DOHH2 (cell line): ENCODE measurements at regions not wholly inside any gene's neighbourhood (a gene's known extent, or its start where the extent isn't known, plus 50 kb on each side); places are given as distances from the start of the nearest gene placed in this dataset.

Experiments used
- H3F3A ChIP-seq: fragments of 200-600 bp; sonication (generic), shearing (Covaris generic); 2 replicates; pipeline ENCODE4 v1.6.0; 2016; ENCODE audit warnings: antibody characterized with exemption, mild to moderate bottlenecking; ENCODE audit not compliant: control insufficient read depth, insufficient read depth
- H3K27ac ChIP-seq: fragments of 200-600 bp; sonication (generic); 2 replicates; pipeline ENCODE4 v1.5.1; 2014; ENCODE audit warnings: low read depth, mild to moderate bottlenecking, low read length, moderate library complexity
- H3K27me3 ChIP-seq: fragments of 200-600 bp; sonication (generic); 2 replicates; pipeline ENCODE4 v1.6.1; 2014; ENCODE audit warnings: mild to moderate bottlenecking, low read length, mixed read lengths; ENCODE audit not compliant: control insufficient read depth
- H3K36me3 ChIP-seq: fragments of 200-600 bp; sonication (generic); 2 replicates; pipeline ENCODE4 v1.6.1; 2014; ENCODE audit warnings: mild to moderate bottlenecking, low read length, moderate library complexity, mixed read lengths; ENCODE audit not compliant: control insufficient read depth
- H3K4me1 ChIP-seq: fragments of 200-600 bp; sonication (generic); 2 replicates; pipeline ENCODE4 v1.6.1; 2014; ENCODE audit warnings: mild to moderate bottlenecking, low read length, mixed read lengths; ENCODE audit not compliant: control insufficient read depth
- H3K4me2 ChIP-seq: fragments of 200-600 bp; sonication (generic); 2 replicates; pipeline ENCODE4 v1.6.0; 2014; ENCODE audit warnings: mild to moderate bottlenecking, low read length, moderate library complexity
- H3K4me3 ChIP-seq: fragments of 200-600 bp; sonication (generic); 2 replicates; pipeline ENCODE4 v1.5.1; 2014; ENCODE audit warnings: mild to moderate bottlenecking, low read length, mixed read lengths
- H3K79me2 ChIP-seq: fragments of 200-600 bp; sonication (generic); 2 replicates; pipeline ENCODE4 v1.6.1; 2014; ENCODE audit warnings: mild to moderate bottlenecking, low read length, mixed read lengths; ENCODE audit not compliant: control insufficient read depth
- H3K9me2 ChIP-seq: fragments of 200-600 bp; sonication (generic); replicated peaks from 2 replicates; pipeline ENCODE4 v1.6.1; 2014; ENCODE audit warnings: mild to moderate bottlenecking, low read length, mixed read lengths; ENCODE audit not compliant: control insufficient read depth
- H3K9me3 ChIP-seq: fragments of 200-600 bp; sonication (generic); 2 replicates; pipeline ENCODE4 v1.6.1; 2014; ENCODE audit warnings: antibody characterized with exemption, low read length, mixed read lengths; ENCODE audit not compliant: control insufficient read depth, insufficient read depth
- H4K20me1 ChIP-seq: fragments of 200-600 bp; sonication (generic); 2 replicates; pipeline ENCODE4 v1.6.0; 2014; ENCODE audit warnings: low read depth, mild to moderate bottlenecking, antibody characterized with exemption, low read length, moderate library complexity; ENCODE audit not compliant: control insufficient read depth, insufficient read depth
- EZH2phosphoT487 ChIP-seq: fragments of 200-600 bp; sonication (generic); IDR thresholded peaks from 2 replicates; pipeline ENCODE4 v1.6.1; 2017; ENCODE audit warnings: borderline replicate concordance, mild to moderate bottlenecking, antibody characterized with exemption, low read length, moderate library complexity, mixed read lengths
- TF ChIP-seq, protein P1 (sequence below): fragments of 200-600 bp; sonication (generic); IDR thresholded peaks from one replicate; pipeline ENCODE4 v1.5.1; 2014; ENCODE audit warnings: antibody characterized with exemption, mild to moderate bottlenecking, low read depth, low read length; ENCODE audit not compliant: poor library complexity, severe bottlenecking

DNA sequence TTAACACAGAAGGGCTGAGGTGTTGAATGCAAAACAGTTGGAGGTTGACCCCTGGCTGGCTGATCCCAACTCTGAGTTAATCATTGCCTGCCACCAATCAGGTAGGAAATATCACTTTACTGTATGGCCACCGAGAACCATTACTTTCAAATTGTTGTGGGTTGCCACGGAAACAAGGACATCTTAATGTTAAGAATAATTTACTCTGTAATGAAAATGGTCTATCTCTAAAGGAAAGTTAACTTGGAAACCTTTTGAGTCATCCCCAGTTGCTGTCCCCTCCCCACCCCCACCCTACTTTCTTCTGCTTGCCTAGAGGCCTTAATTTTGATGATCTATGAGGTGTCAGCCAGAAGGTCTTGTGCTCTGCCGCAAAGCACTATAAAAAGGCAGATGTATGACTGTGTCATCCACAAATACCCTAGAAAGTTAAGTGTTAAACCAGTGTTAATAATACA, 78.7 kb upstream of the SNRK start:
- H3K36me3 ChIP-seq: no peaks in the 10 kb centered on the region
- H3F3A ChIP-seq: no peaks in the 10 kb centered on the region
- no peaks in the 10 kb centered on the region for H3K27me3 ChIP-seq
- H3K79me2 ChIP-seq: no peaks in the 10 kb centered on the region
- no peaks in the 10 kb centered on the region for H3K4me1 ChIP-seq
- no peaks in the 10 kb centered on the region for H3K9me3 ChIP-seq
- no peak overlapping the region for H3K27ac ChIP-seq
- H3K4me3 ChIP-seq: no peak overlapping the region
- H4K20me1 ChIP-seq: no peaks in the 10 kb centered on the region
- TF ChIP-seq, protein P1, sequence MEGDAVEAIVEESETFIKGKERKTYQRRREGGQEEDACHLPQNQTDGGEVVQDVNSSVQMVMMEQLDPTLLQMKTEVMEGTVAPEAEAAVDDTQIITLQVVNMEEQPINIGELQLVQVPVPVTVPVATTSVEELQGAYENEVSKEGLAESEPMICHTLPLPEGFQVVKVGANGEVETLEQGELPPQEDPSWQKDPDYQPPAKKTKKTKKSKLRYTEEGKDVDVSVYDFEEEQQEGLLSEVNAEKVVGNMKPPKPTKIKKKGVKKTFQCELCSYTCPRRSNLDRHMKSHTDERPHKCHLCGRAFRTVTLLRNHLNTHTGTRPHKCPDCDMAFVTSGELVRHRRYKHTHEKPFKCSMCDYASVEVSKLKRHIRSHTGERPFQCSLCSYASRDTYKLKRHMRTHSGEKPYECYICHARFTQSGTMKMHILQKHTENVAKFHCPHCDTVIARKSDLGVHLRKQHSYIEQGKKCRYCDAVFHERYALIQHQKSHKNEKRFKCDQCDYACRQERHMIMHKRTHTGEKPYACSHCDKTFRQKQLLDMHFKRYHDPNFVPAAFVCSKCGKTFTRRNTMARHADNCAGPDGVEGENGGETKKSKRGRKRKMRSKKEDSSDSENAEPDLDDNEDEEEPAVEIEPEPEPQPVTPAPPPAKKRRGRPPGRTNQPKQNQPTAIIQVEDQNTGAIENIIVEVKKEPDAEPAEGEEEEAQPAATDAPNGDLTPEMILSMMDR: no peak
- TF ChIP-seq EZH2phosphoT487: no peak
- no peaks in the 10 kb centered on the region for H3K9me2 ChIP-seq
- H3K4me2 ChIP-seq: no peak overlapping the region

DNA sequence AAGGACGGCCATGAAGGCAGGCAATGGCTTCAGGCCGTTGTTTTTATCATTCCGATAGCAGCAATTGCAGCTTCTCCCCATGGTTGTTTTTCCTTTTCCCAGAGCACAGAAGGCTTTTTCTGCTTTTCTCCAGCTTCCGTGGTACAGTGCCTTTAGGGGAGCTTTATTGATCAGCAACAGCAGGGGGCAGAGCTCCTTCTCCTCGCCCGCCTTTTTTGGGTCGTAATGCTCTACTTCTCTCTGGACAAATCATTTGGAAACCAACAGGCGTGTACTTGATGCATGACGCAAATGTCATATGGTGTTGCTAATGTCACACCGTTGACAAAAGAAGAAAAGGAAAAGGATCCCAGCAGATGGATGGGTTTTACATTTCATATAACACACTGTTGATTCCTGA, 79.7 kb upstream of the SNRK start:
- H3K4me1 ChIP-seq: no peaks in the 10 kb centered on the region
- no peak overlapping the region for H3K4me2 ChIP-seq
- H3K36me3 ChIP-seq: no peaks in the 10 kb centered on the region
- H3K9me2 ChIP-seq: no peaks in the 10 kb centered on the region
- H3F3A ChIP-seq: no peaks in the 10 kb centered on the region
- no peaks in the 10 kb centered on the region for H3K79me2 ChIP-seq
- no peaks in the 10 kb centered on the region for H3K9me3 ChIP-seq
- no peaks in the 10 kb centered on the region for H3K27me3 ChIP-seq
- H4K20me1 ChIP-seq: no peaks in the 10 kb centered on the region
- no peak for TF ChIP-seq EZH2phosphoT487
- TF ChIP-seq, protein P1: no peak
- H3K27ac ChIP-seq: no peak overlapping the region
- no peak overlapping the region for H3K4me3 ChIP-seq

DNA sequence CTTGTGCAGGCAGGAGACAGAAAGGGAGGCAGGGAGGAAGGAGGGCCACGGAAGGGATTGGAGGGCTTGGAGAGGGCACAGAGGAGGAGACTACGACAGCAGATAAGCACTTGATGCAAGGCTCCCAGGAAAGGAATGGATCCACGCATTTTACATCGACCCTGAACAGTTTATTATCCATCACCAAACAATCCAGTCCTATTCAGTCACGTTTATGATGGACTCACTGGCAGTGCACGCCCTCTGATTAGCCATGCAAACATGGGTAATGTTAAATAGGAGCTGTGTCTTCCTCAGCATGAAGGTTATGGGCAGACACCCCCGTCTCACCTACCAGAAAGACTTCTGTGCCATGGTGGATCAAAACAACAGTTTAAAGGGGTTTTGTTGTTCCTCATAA, 80.2 kb upstream of the SNRK start:
- H3K27ac ChIP-seq: no peak overlapping the region
- no peak for TF ChIP-seq EZH2phosphoT487
- H3K9me3 ChIP-seq: no peaks in the 10 kb centered on the region

DNA sequence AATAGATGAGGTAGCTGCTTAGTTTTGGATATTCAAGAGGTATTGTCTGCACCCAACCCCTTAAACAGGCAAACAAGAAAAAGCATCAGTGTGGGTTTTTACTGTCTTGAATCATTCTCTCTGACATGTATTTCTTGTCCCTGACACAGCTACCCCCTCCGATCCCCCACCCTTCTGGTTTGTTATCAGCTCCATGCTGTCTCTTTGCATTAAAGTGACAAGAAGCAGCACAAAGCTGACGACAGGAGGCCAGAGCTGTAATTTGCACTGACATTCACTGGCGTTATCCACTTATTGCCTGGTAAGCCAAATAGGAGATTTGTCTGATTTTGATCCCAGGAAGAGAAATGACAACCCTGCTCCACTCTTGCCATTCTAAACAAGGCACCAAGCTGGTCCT, 83.3 kb upstream of the SNRK start:
- Histone ChIP-seq H3K4me3 (no peak overlapping the region), H3K36me3 (no peaks in the 10 kb centered on the region), H3F3A (no peaks in the 10 kb centered on the region), H3K9me2 (no peaks in the 10 kb centered on the region), H3K4me2 (no peak overlapping the region), H3K27me3 (peaks cover 11% of the 10 kb centered on the region; the same call in 1 of the 2 replicates), H4K20me1 (no peaks in the 10 kb centered on the region), H3K27ac (no peak overlapping the region), H3K79me2 (no peaks in the 10 kb centered on the region), H3K4me1 (no peaks in the 10 kb centered on the region), H3K9me3 (no peaks in the 10 kb centered on the region)
- no peak for TF ChIP-seq EZH2phosphoT487
- TF ChIP-seq, protein P1: no peak

More for the DNA sequence above, 80.2 kb upstream of the SNRK start:
- Histone ChIP-seq H3K9me2 (no peaks in the 10 kb centered on the region), H3K79me2 (no peaks in the 10 kb centered on the region), H3K36me3 (no peaks in the 10 kb centered on the region), H3F3A (no peaks in the 10 kb centered on the region), H3K4me3 (no peak overlapping the region), H4K20me1 (no peaks in the 10 kb centered on the region), H3K4me1 (no peaks in the 10 kb centered on the region), H3K27me3 (no peaks in the 10 kb centered on the region), H3K4me2 (no peak overlapping the region)
